NB4 (cell line): ENCODE measurements at regions not wholly inside any gene's neighbourhood (a gene's known extent, or its start where the extent isn't known, plus 50 kb on each side); places are given as distances from the start of the nearest gene placed in this dataset.

ENCODE experiments used
- CTCF ChIP-seq: IDR thresholded peaks from one replicate; pipeline ENCODE4 v1.5.1; 2012; ENCODE audit warnings: low read depth, low read length
- MYC ChIP-seq: IDR thresholded peaks from 2 replicates; pipeline ENCODE4 v1.6.1; 2011; ENCODE audit warnings: low read depth, low read length
- POLR2A ChIP-seq: IDR thresholded peaks from 2 replicates; pipeline ENCODE4 v1.6.1; 2011; ENCODE audit warnings: mild to moderate bottlenecking; ENCODE audit not compliant: insufficient read length; ENCODE audit errors: extremely low read depth

- TF ChIP-seq CTCF (no peak), MYC (no peak), POLR2A (no peak)
These were observed 345.6 kb upstream of the AJAP1 start for GRCh38 chr1:4308806-4309205.
